ENCODE measurements at regions not wholly inside any gene's neighbourhood (a gene's known extent, or its start where the extent isn't known, plus 50 kb on each side); places are given as distances from the start of the nearest gene placed in this dataset.

GRCh38 chr2:163838890-163839289, 103.1 kb upstream of the FIGN start (continued):
- TF ChIP-seq TAF1 (IDR thresholded peaks at IDR 0.05; ENCODE audit: borderline replicate concordance, low read depth, low read length) (no peak), NRF1 (IDR thresholded peaks at IDR 0.05; ENCODE audit: low read depth, low read length) (no peak), ELF1 (IDR thresholded peaks at IDR 0.05) (no peak)

GRCh38 chr2:163836167-163836566, 100.4 kb upstream of the FIGN start:
- Histone ChIP-seq H3K4me1 (ENCODE audit: control insufficient read depth in 1 of 2, insufficient read depth in 2 of 2, low read depth in 1 of 2, low read length in 1 of 2) (no peaks in the 10 kb centered on the region; a peak in 1 of 4 replicates), H4K20me1 (ENCODE audit: insufficient read depth) (no peaks in the 10 kb centered on the region), H3K9ac (no peak overlapping the region), H3K9me3 (no peaks in the 10 kb centered on the region), H3K27ac (ENCODE audit: low read depth in 2 of 2, low read length in 1 of 2) (no peak overlapping the region), H3K79me2 (ENCODE audit: insufficient read depth) (no peaks in the 10 kb centered on the region), H3K4me2 (no peak overlapping the region), H3K36me3 (replicated peaks in 1 of 2; ENCODE audit: control insufficient read depth in 1 of 2, insufficient read depth in 2 of 2, low read length in 1 of 2) (no peaks in the 10 kb centered on the region), H3K9me2 (no peaks in the 10 kb centered on the region), H3F3A (replicated peaks; ENCODE audit: insufficient read depth) (no peaks in the 10 kb centered on the region), H3K4me3 (ENCODE audit: low read depth in 2 of 2, low read length in 1 of 2) (no peak overlapping the region), H2AFZ (ENCODE audit: low read depth) (no peak overlapping the region), H3K27me3 (ENCODE audit: insufficient read depth) (no peaks in the 10 kb centered on the region)
- POLR2A ChIA-PET, result no interaction called here
- TF ChIP-seq ELF1 (IDR thresholded peaks at IDR 0.05) (no peak), RFX5 (IDR thresholded peaks at IDR 0.05; ENCODE audit: low read length) (no peak), USF2 (IDR thresholded peaks at IDR 0.05; ENCODE audit: borderline replicate concordance, low read depth, low read length) (no peak), SMC3 (IDR thresholded peaks at IDR 0.05; ENCODE audit: low read depth, low read length) (no peak), FOXM1 (IDR thresholded peaks at IDR 0.05; ENCODE audit: low read depth) (no peak)
- CTCF ChIA-PET, result no interaction called here
- no peak for DNase-seq

- Histone ChIP-seq H4K20me1 (ENCODE audit: insufficient read depth) (no peaks in the 10 kb centered on the region), H3K79me2 (ENCODE audit: insufficient read depth) (no peaks in the 10 kb centered on the region), H2AFZ (ENCODE audit: low read depth) (no peak overlapping the region), H3K36me3 (replicated peaks in 1 of 2; ENCODE audit: control insufficient read depth in 1 of 2, insufficient read depth in 2 of 2, low read length in 1 of 2) (no peaks in the 10 kb centered on the region), H3K4me2 (no peak overlapping the region), H3K27ac (ENCODE audit: low read depth in 2 of 2, low read length in 1 of 2) (no peak overlapping the region), H3K9me3 (no peaks in the 10 kb centered on the region), H3K9ac (no peak overlapping the region), H3K4me1 (ENCODE audit: control insufficient read depth in 1 of 2, insufficient read depth in 2 of 2, low read depth in 1 of 2, low read length in 1 of 2) (peaks cover 0 to 2% of the 10 kb centered on the region in 2 experiments; a peak in 2 of 4 replicates), H3K9me2 (no peaks in the 10 kb centered on the region), H3K27me3 (ENCODE audit: insufficient read depth) (no peaks in the 10 kb centered on the region), H3F3A (replicated peaks; ENCODE audit: insufficient read depth) (no peaks in the 10 kb centered on the region), H3K4me3 (ENCODE audit: low read depth in 2 of 2, low read length in 1 of 2) (no peak overlapping the region)
- ChIA-PET POLR2A (no interaction called here), CTCF (no interaction called here)
- no peak for DNase-seq
- TF ChIP-seq SMC3 (IDR thresholded peaks at IDR 0.05; ENCODE audit: low read depth, low read length), result no peak
- no peak for TF ChIP-seq YY1 (IDR thresholded peaks at IDR 0.05; ENCODE audit: low read depth)
- no peak for TF ChIP-seq CHD2 (IDR thresholded peaks at IDR 0.05; ENCODE audit: low read length, partially characterized antibody)
- no peak for TF ChIP-seq TAF1 (IDR thresholded peaks at IDR 0.05; ENCODE audit: borderline replicate concordance, low read depth, low read length)
- TF ChIP-seq MAX (IDR thresholded peaks at IDR 0.05; ENCODE audit: low read depth), result no peak
- TF ChIP-seq FOXJ3 (CRISPR knock-in tag; IDR thresholded peaks at IDR 0.05), result no peak
- no peak for TF ChIP-seq RXRA (IDR thresholded peaks at IDR 0.05; ENCODE audit: borderline replicate concordance, low read depth)
- TF ChIP-seq GATA2 (CRISPR knock-in tag; IDR thresholded peaks at IDR 0.05), result no peak
- TF ChIP-seq USF1 (IDR thresholded peaks at IDR 0.05; ENCODE audit: borderline replicate concordance, low read depth), result no peak
- no peak for TF ChIP-seq EZH2phosphoT487 (IDR thresholded peaks at IDR 0.05; ENCODE audit: borderline replicate concordance, low read depth)
- no peak for TF ChIP-seq TEAD4 (IDR thresholded peaks at IDR 0.05; ENCODE audit: borderline replicate concordance, insufficient read depth)
- no peak for TF ChIP-seq CTCF (IDR thresholded peaks at IDR 0.05)
- TF ChIP-seq USF2 (IDR thresholded peaks at IDR 0.05; ENCODE audit: borderline replicate concordance, low read depth, low read length), result no peak
- TF ChIP-seq POLR2AphosphoS5 (IDR thresholded peaks at IDR 0.05; ENCODE audit: low read depth, low read length), result no peak
- no peak for TF ChIP-seq GABPA (IDR thresholded peaks at IDR 0.05; ENCODE audit: low read depth)
- TF ChIP-seq SIN3A (IDR thresholded peaks at IDR 0.05; ENCODE audit: borderline replicate concordance, low read depth, low read length), result no peak
- TF ChIP-seq JUND (IDR thresholded peaks at IDR 0.05), result no peak
- TF ChIP-seq FOSL2 (IDR thresholded peaks at IDR 0.05; ENCODE audit: borderline replicate concordance, low read depth), result no peak
- TF ChIP-seq RCOR1 (IDR thresholded peaks at IDR 0.05; ENCODE audit: low read length), result no peak
- 89% methylated on average over 1 of the region's 1 CpG for WGBS (ENCODE audit: low lambda C conversion rate)
These were observed 99.0 kb upstream of the FIGN start for GRCh38 chr2:163834841-163835240.

Data from SK-N-SH (cell line).